ENCODE measurements at regions not wholly inside any gene's neighbourhood (a gene's known extent, or its start where the extent isn't known, plus 50 kb on each side); places are given as distances from the start of the nearest gene placed in this dataset.

GRCh38 chr4:132132433-132132832 is 1016.7 kb upstream of the PCDH10 start:
- no peak for TF ChIP-seq ZNF513 (CRISPR knock-in tag; conservative IDR thresholded peaks at IDR 0.05)
- no peak for TF ChIP-seq IRF2 (CRISPR knock-in tag; IDR thresholded peaks at IDR 0.05)
- no peak for TF ChIP-seq CTCF (CRISPR knock-in tag; IDR thresholded peaks at IDR 0.05)
- no peak for TF ChIP-seq EZH2 (conservative IDR thresholded peaks at IDR 0.05; ENCODE audit: low read depth, low read length)
- no peak for TF ChIP-seq FOXP1 (IDR thresholded peaks at IDR 0.05)
- TF ChIP-seq FOXP1 (CRISPR knock-in tag; IDR thresholded peaks at IDR 0.05): no peak
- TF ChIP-seq REL (CRISPR knock-in tag; conservative IDR thresholded peaks at IDR 0.05): no peak

Measured in HepG2 (cell line).